ENCODE measurements at regions not wholly inside any gene's neighbourhood (a gene's known extent, or its start where the extent isn't known, plus 50 kb on each side); places are given as distances from the start of the nearest gene placed in this dataset.

DNA sequence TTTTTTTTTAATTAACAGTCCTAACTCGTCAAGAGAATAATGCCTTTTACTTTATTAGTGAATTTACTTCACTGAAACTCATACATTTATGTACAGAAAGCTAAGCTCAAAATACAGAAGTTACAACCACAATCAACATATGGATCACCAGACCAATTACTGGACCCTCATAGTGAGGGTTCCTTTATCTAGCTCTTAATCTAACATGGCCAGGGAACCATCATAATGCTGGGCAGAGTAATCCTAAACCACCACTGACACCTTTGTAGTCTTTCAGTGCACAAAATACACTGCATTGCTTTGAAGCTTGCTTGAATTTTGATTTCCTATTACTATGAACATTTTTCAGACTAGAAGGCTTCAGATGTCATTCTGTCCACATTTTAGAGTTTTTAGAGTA, 1406.6 kb upstream of the PCDH9 start:
- H2AK5ac ChIP-seq (ENCODE audit: low read depth, low read length) = no peak overlapping the region
- no peak overlapping the region for H4K8ac ChIP-seq (ENCODE audit: extremely low read depth, insufficient read depth, low read length)
- no peak overlapping the region for H3K4me2 ChIP-seq (ENCODE audit: insufficient read depth in 1 of 2, low read depth in 2 of 2, low read length in 2 of 2)
- no peak overlapping the region for H2BK12ac ChIP-seq (ENCODE audit: low read depth, low read length)
- POLR2A ChIA-PET (ENCODE audit: partially characterized antibody) = no interaction called here
- no peak overlapping the region for H2BK15ac ChIP-seq (ENCODE audit: low read length)
- no peak overlapping the region for H4K91ac ChIP-seq (replicated peaks; ENCODE audit: insufficient read length, low read length)
- H4K20me1 ChIP-seq (replicated peaks in 1 of 2; ENCODE audit: control insufficient read depth in 1 of 2, insufficient read depth in 2 of 2, low read length in 2 of 2) = no peaks in the 10 kb centered on the region
- H2BK5ac ChIP-seq (ENCODE audit: low read depth, low read length) = no peak overlapping the region
- H3K27me3 ChIP-seq (replicated peaks in 1 of 4; ENCODE audit: control insufficient read depth in 3 of 4, extremely low read depth in 1 of 4, insufficient read depth in 3 of 4, low read length in 3 of 4) = no peaks in the 10 kb centered on the region
- H3K23ac ChIP-seq (ENCODE audit: insufficient read length) = no peak overlapping the region
- no peak overlapping the region for H3K9ac ChIP-seq (replicated peaks in 1 of 4; ENCODE audit: extremely low read depth in 1 of 4, low read depth in 3 of 4, low read length in 3 of 4)
- H3K79me1 ChIP-seq (ENCODE audit: low read depth, low read length) = no peaks in the 10 kb centered on the region
- no peaks in the 10 kb centered on the region for H3K4me1 ChIP-seq (replicated peaks in 1 of 4; ENCODE audit: control insufficient read depth in 3 of 4, insufficient read depth in 4 of 4, low read length in 3 of 4)
- H3K27ac ChIP-seq (ENCODE audit: low read depth, low read length) = no peak overlapping the region
- H2AFZ ChIP-seq (ENCODE audit: low read length) = no peak overlapping the region
- H3K18ac ChIP-seq (ENCODE audit: extremely low read depth, low read length) = no peak overlapping the region
- no peaks in the 10 kb centered on the region for H3K36me3 ChIP-seq (ENCODE audit: control insufficient read depth in 2 of 4, insufficient read depth in 4 of 4, low read length in 3 of 4)
- no peak overlapping the region for H2BK20ac ChIP-seq (ENCODE audit: low read length)
- no peak overlapping the region for H3K4ac ChIP-seq (replicated peaks; ENCODE audit: insufficient read length, low read depth, low read length)
- H3K4me3 ChIP-seq (ENCODE audit: extremely low read depth in 1 of 4, insufficient read depth in 2 of 4, low read depth in 3 of 4, low read length in 4 of 4) = no peak overlapping the region
- H3K9me3 ChIP-seq (ENCODE audit: insufficient read depth in 2 of 2, low read depth in 1 of 2, low read length in 1 of 2) = no peaks in the 10 kb centered on the region
- WGBS, 2 experiments (ENCODE audit: extremely low coverage in 1 of 2, insufficient coverage in 1 of 2, insufficient read length in 1 of 2, insufficient replicate concordance in 2 of 2, low coverage in 1 of 2, low lambda C conversion rate in 2 of 2, missing lambda C conversion rate in 1 of 2) = 89% methylated on average over 1 of the region's 1 CpG; no CpG with 5 or more reads in 1 of the 2 experiments
- FAIRE-seq = no peak
- no peak overlapping the region for H4K5ac ChIP-seq (ENCODE audit: insufficient read length, low read depth, low read length)
- no peaks in the 10 kb centered on the region for H3K23me2 ChIP-seq (ENCODE audit: low read depth, low read length)
- no peaks in the 10 kb centered on the region for H3K79me2 ChIP-seq (ENCODE audit: control insufficient read depth in 1 of 2, insufficient read depth in 2 of 2, low read length in 2 of 2)
- H3K56ac ChIP-seq (replicated peaks; ENCODE audit: insufficient read length, low read depth, low read length) = no peak overlapping the region
- no peak overlapping the region for H2BK120ac ChIP-seq (replicated peaks; ENCODE audit: low read depth, low read length)
- DNase-seq (ENCODE audit: low read depth in 1 of 2, low spot score in 2 of 2) = no peak
- CTCF ChIA-PET (ENCODE audit: partially characterized antibody) = no interaction called here
- H3K14ac ChIP-seq (ENCODE audit: insufficient read length) = no peak overlapping the region
- TF ChIP-seq, protein P1, sequence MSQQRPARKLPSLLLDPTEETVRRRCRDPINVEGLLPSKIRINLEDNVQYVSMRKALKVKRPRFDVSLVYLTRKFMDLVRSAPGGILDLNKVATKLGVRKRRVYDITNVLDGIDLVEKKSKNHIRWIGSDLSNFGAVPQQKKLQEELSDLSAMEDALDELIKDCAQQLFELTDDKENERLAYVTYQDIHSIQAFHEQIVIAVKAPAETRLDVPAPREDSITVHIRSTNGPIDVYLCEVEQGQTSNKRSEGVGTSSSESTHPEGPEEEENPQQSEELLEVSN (IDR thresholded peaks at IDR 0.05) = no peak
- TF ChIP-seq SAP30 (IDR thresholded peaks at IDR 0.05; ENCODE audit: insufficient read depth, insufficient replicate concordance, low read length) (no peak), EP300 (IDR thresholded peaks at IDR 0.05; ENCODE audit: borderline replicate concordance in 1 of 2, low read depth in 2 of 2, low read length in 2 of 2) (no peak), SP4 (IDR thresholded peaks at IDR 0.05; ENCODE audit: low read length) (no peak), BRCA1 (IDR thresholded peaks at IDR 0.05; ENCODE audit: low read depth, low read length) (no peak), CHD1 (IDR thresholded peaks at IDR 0.05; ENCODE audit: low read depth, low read length) (no peak), SUZ12 (IDR thresholded peaks at IDR 0.05; ENCODE audit: low read length) (no peak), RNF2 (IDR thresholded peaks at IDR 0.05; ENCODE audit: borderline replicate concordance, low read depth, low read length, missing control alignments, poor library complexity, severe bottlenecking) (no peak), GABPA (IDR thresholded peaks at IDR 0.05; ENCODE audit: borderline replicate concordance, insufficient read depth, low read length) (no peak), CBX5 (IDR thresholded peaks at IDR 0.05; ENCODE audit: low read depth, low read length) (no peak), NRF1 (IDR thresholded peaks at IDR 0.05; ENCODE audit: low read depth, low read length) (no peak), KDM4A (IDR thresholded peaks at IDR 0.05; ENCODE audit: low read depth, low read length, severe bottlenecking) (no peak)

Data from H1 (cell line).